Hepatocyte (in vitro differentiated cells): ENCODE measurements at regions not wholly inside any gene's neighbourhood (a gene's known extent, or its start where the extent isn't known, plus 50 kb on each side); places are given as distances from the start of the nearest gene placed in this dataset.
"Not testable (repeated sequence)": the region's sequence is repeated elsewhere in the genome, so short reads cannot be mapped to it uniquely, and the experiment has no call there.

Experiments
- DNase-seq: peaks from one replicate; pipeline ENCODE4 v3.0.0-alpha.2; 2016; ENCODE audit warnings: low spot score
- H2AFZ ChIP-seq: fragments of 200-600 bp; sonication (generic); 2 replicates; pipeline ENCODE4 v1.6.0; 2016; ENCODE audit warnings: antibody characterized with exemption, mild to moderate bottlenecking
- H3K27ac ChIP-seq: fragments of 200-600 bp; sonication (generic); 2 replicates; pipeline ENCODE4 v1.5.1; 2016; ENCODE audit warnings: mild to moderate bottlenecking
- H3K27me3 ChIP-seq: fragments of 200-600 bp; sonication (generic); 2 replicates; pipeline ENCODE4 v1.6.1; 2016
- H3K36me3 ChIP-seq: fragments of 200-600 bp; sonication (generic); replicated peaks from 2 replicates; pipeline ENCODE4 v1.5.1; 2016; ENCODE audit warnings: low read depth; ENCODE audit not compliant: insufficient read depth
- H3K4me1 ChIP-seq: fragments of 200-600 bp; sonication (generic); 2 replicates; pipeline ENCODE4 v1.5.1; 2016; ENCODE audit warnings: mild to moderate bottlenecking, moderate library complexity; ENCODE audit not compliant: insufficient read depth
- H3K4me2 ChIP-seq: fragments of 200-600 bp; sonication (generic); 2 replicates; pipeline ENCODE4 v1.6.0; 2016
- H3K4me3 ChIP-seq: fragments of 200-600 bp; sonication (generic); 2 replicates; pipeline ENCODE4 v1.5.1; 2016; ENCODE audit warnings: mild to moderate bottlenecking
- H3K79me2 ChIP-seq: fragments of 200-600 bp; sonication (generic); 2 replicates; pipeline ENCODE4 v1.6.0; 2017; ENCODE audit warnings: mild to moderate bottlenecking
- H3K9me2 ChIP-seq: fragments of 200-600 bp; sonication (generic); replicated peaks from 2 replicates; pipeline ENCODE4 v1.6.0; 2017; ENCODE audit warnings: mild to moderate bottlenecking; ENCODE audit not compliant: insufficient read depth
- H3K9me3 ChIP-seq: fragments of 200-600 bp; sonication (generic); 2 replicates; pipeline ENCODE4 v1.5.1; 2016; ENCODE audit warnings: low read depth, mild to moderate bottlenecking
- H4K20me1 ChIP-seq: fragments of 200-600 bp; sonication (generic); 2 replicates; pipeline ENCODE4 v1.6.0; 2016; ENCODE audit warnings: mild to moderate bottlenecking; ENCODE audit not compliant: insufficient read depth, poor library complexity, severe bottlenecking
- CTCF ChIP-seq: fragments of 200-600 bp; sonication (generic); IDR thresholded peaks from 2 replicates; pipeline ENCODE4 v1.5.1; 2016; ENCODE audit warnings: antibody characterized with exemption, mild to moderate bottlenecking; ENCODE audit not compliant: poor library complexity
- EZH2 ChIP-seq: fragments of 200-600 bp; sonication (generic); IDR thresholded peaks from 2 replicates; pipeline ENCODE4 v1.6.1; 2016; ENCODE audit warnings: antibody characterized with exemption, mild to moderate bottlenecking, borderline replicate concordance
- EZH2phosphoT487 ChIP-seq: fragments of 200-600 bp; sonication (generic); IDR thresholded peaks from one replicate; pipeline ENCODE4 v1.6.1; 2018; ENCODE audit warnings: antibody characterized with exemption, mild to moderate bottlenecking, low read depth, moderate library complexity; ENCODE audit not compliant: unreplicated experiment, severe bottlenecking
- WGBS: methylation state at CpG from one replicate; pipeline ENCODE4 v1.1.6; 2016; ENCODE audit warnings: low lambda C conversion rate; ENCODE audit errors: missing lambda C conversion rate; 5-methylcytosine and 5-hydroxymethylcytosine counted together

- Histone ChIP-seq H3K9me2 (no peaks in the 10 kb centered on the region), H3K79me2 (no peaks in the 10 kb centered on the region), H3K4me2 (no peak overlapping the region), H3K4me3 (no peak overlapping the region), H3K36me3 (no peaks in the 10 kb centered on the region), H3K4me1 (no peaks in the 10 kb centered on the region), H3K27me3 (peaks cover 18% of the 10 kb centered on the region), H2AFZ (no peak overlapping the region), H4K20me1 (no peaks in the 10 kb centered on the region), H3K27ac (no peak overlapping the region), H3K9me3 (no peaks in the 10 kb centered on the region)
- no peak for TF ChIP-seq EZH2
- TF ChIP-seq EZH2phosphoT487: no peak
- TF ChIP-seq CTCF: no peak
- no peak for DNase-seq
- WGBS: 87% methylated on average over 2 of the region's 2 CpGs
These were observed 411.8 kb upstream of the ASIC2 start for GRCh38 chr17:33704856-33705255.

- no peak overlapping the region for H3K27ac ChIP-seq
- TF ChIP-seq EZH2phosphoT487 (no peak), CTCF (no peak), EZH2 (no peak)
- no peaks in the 10 kb centered on the region for H3K36me3 ChIP-seq
- WGBS: 73% methylated on average over 2 of the region's 2 CpGs
- no peaks in the 10 kb centered on the region for H4K20me1 ChIP-seq
- no peaks in the 10 kb centered on the region for H3K9me2 ChIP-seq
- H3K27me3 ChIP-seq: peaks cover 29% of the 10 kb centered on the region
- no peak overlapping the region for H2AFZ ChIP-seq
- no peaks in the 10 kb centered on the region for H3K79me2 ChIP-seq
- no peak for DNase-seq
- no peaks in the 10 kb centered on the region for H3K4me1 ChIP-seq
- no peak overlapping the region for H3K4me3 ChIP-seq
- no peak overlapping the region for H3K4me2 ChIP-seq
- no peaks in the 10 kb centered on the region for H3K9me3 ChIP-seq
These were observed 416.8 kb upstream of the ASIC2 start for GRCh38 chr17:33709881-33710280.

- H3K9me2 ChIP-seq: no peaks in the 10 kb centered on the region
- no peaks in the 10 kb centered on the region for H4K20me1 ChIP-seq
- no peak overlapping the region for H3K4me3 ChIP-seq
- TF ChIP-seq EZH2phosphoT487: no peak
- TF ChIP-seq EZH2: no peak
- TF ChIP-seq CTCF: no peak
- no peak overlapping the region for H2AFZ ChIP-seq
- WGBS: 54% methylated on average over 2 of the region's 2 CpGs
- H3K27ac ChIP-seq: no peak overlapping the region
- no peaks in the 10 kb centered on the region for H3K4me1 ChIP-seq
- DNase-seq: no peak
- peaks cover 29% of the 10 kb centered on the region for H3K27me3 ChIP-seq
- H3K79me2 ChIP-seq: no peaks in the 10 kb centered on the region
- H3K4me2 ChIP-seq: no peak overlapping the region
- H3K36me3 ChIP-seq: no peaks in the 10 kb centered on the region
- H3K9me3 ChIP-seq: no peaks in the 10 kb centered on the region
These were observed 419.0 kb upstream of the ASIC2 start for GRCh38 chr17:33712120-33712519.

- Histone ChIP-seq H4K20me1 (no peaks in the 10 kb centered on the region), H3K79me2 (no peaks in the 10 kb centered on the region), H3K27me3 (peaks cover 9% of the 10 kb centered on the region), H3K36me3 (no peaks in the 10 kb centered on the region), H3K9me2 (no peaks in the 10 kb centered on the region), H3K9me3 (no peaks in the 10 kb centered on the region), H3K4me2 (no peak overlapping the region), H3K27ac (no peak overlapping the region), H3K4me3 (no peak overlapping the region), H3K4me1 (no peaks in the 10 kb centered on the region), H2AFZ (no peak overlapping the region)
- TF ChIP-seq EZH2phosphoT487: no peak
- TF ChIP-seq CTCF: no peak
- no peak for TF ChIP-seq EZH2
- 78% methylated on average over 2 of the region's 2 CpGs for WGBS
- DNase-seq: no peak
These were observed 423.9 kb upstream of the ASIC2 start for GRCh38 chr17:33716957-33717356.

GRCh38 chr17:33723736-33724135 is 430.6 kb upstream of the ASIC2 start:
- not testable (repeated sequence) for H3K4me3 ChIP-seq, DNase-seq, H3K4me1 ChIP-seq, H3K27ac ChIP-seq, H3K9me2 ChIP-seq, H3K4me2 ChIP-seq, H3K36me3 ChIP-seq, H3K9me3 ChIP-seq, H3K79me2 ChIP-seq, H4K20me1 ChIP-seq, H2AFZ ChIP-seq
- 78% methylated on average over 3 of the region's 3 CpGs for WGBS
- peaks cover 49% of the 10 kb centered on the region for H3K27me3 ChIP-seq
